Cerebellar cortex (tissue), 1 donor: ENCODE measurements at regions not wholly inside any gene's neighbourhood (a gene's known extent, or its start where the extent isn't known, plus 50 kb on each side); places are given as distances from the start of the nearest gene placed in this dataset.

Source experiments
- DNase-seq: peaks from one replicate; pipeline ENCODE4 v3.0.0-alpha.2; 2015; ENCODE audit warnings: low spot score

DNA sequence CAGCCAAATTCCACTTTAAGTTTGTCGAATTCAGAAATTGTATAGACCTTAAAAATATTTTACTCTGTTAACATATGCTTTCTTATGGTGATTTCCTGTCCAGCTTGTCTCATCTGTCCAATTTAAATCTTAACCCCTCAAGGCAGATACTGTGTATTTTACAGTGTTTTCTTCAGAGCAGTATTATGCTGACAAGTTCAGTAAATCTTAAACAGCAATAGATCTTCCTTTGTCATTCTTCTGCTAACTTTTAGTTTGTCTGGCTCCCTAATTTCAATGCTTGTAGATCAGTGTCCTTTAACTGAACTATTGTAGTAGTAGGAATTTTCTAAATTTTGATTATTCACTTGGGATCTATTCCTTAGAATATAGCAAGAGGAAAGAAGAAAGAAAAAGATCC, 52.8 kb upstream of the MEIS1 start:
- no peak for DNase-seq

DNA sequence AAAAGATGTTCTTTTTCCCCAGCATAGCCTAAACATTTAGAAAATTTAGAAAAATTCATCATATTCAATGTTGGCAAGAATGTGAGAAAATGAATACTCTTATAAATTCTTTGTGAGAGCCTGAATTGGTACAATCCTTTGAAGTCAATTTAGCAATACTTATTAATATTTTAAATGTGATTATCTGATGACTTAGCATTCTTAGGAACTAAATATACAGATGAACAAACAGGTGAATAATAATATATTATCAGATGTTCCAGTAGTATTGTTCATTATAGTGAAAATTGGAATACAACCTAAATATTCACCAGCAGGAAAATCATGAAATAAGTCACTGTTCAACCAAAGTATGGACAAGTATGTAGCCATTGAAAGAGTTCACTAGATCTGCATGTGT, 55.5 kb upstream of the MEIS1 start:
- no peak for DNase-seq

DNA sequence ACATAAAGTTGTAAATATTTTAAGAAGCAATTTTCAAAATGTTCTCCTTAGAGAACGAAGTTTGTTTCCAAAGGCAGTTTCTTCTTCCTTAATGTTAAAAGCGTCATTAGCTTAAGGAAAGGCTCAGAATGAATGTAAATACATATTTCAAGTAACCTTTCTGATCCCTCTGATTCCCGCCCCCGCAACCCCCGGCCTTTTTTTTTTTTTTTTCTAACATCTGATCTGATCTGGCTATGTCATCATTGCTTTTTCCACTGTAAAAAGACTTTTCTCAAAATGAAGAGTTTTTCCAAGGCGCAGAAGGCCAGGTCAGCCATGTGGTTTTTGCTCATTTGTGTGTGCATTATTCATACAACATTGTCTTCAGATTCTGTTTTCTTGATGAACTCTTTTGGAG, 57.1 kb upstream of the MEIS1 start:
- no peak for DNase-seq

DNA sequence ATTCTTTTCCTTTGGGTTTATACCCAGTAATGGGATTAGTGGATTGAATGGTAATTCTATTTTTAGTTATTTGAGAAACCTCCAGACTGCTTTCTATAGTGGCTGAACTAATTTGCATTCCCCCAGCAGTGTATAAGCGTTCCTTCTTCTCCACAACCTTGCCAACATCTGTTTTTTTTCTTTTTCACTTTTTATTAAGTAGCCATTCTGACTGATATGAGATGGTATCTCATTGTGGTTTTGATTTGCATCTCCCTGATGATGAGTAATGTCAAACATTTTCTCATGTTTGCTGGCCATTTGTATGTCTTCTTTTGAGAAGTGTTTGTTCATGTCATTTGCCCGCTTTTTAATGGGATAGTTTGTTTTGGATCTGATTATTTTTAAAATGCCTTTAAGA, 64.1 kb upstream of the MEIS1 start:
- no peak for DNase-seq

DNA sequence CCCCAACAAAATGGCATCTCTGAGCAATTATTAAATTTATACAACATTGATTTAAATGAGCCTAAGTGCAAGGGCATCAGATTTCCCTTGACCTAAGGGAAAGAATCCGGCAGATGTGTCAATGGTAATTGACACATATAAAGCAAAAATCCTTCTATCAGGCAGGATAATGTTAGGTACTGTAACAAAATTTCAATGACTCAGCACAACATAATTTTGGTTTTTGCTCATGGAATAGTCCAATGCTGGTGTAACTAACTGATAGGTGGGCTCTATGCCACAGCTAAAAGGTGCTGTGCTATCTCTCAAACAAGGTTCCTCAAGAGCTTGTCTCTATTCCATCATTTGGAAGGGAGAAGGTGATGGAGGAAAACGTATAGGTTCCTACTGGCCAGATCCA, 68.3 kb upstream of the MEIS1 start:
- no peak for DNase-seq

DNA sequence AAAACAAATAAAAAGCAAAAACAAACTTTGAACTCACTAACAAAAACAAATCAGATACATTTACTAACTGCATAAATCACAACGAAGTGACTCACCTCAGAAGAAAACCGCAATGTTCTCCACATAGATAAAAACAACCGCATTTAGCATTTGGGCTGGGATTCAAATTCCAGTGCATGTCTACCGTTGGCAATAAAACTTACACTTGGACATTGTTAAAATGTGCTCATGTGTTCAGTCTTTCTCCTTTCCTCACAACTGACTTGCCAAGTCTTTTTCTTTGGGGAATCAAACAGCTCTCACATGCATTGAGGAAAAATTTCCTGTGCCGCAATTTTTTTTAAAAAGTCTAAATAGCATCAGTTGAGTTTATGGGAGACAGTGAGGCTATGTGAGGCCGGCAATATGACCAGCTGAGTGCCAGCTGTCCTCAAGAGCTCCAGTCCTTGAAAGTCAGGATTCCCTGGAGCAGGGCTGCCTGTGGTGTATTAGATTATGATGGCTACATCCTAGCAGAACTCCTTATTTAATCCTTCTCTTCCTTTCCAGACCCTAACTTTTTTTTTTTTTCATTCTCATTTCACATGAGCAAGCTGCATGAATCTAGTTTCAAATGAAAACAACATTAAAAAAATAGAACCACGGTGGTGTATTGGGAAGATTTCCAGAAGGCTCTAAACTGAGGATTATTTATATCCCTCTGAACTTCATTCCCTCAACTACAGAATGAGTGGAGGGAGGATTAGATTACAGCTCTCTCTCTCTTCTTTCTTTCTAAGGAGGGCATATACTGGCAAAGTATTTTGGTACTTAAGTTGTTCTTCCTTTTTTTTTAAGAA, 70.2 kb upstream of the MEIS1 start:
- no peak for DNase-seq

DNA sequence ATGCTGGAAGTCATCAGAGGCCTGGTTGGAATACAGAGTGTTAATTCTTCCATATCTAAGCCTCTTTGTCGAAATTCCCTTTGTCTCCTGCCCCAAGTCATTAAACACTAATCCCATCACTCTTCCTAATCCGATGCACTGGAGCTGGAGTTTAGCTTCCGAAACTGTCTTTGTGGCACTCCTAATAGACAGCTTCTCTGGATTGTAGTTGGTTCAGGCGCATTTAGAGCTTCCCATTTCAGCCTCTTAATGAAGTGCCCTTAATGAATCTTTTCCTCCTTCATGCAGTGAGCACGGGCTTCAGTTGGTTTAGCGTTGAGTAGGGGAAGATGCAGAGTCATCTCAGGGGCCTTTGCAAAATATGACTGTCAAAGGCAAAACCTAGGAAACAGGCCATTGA, 72.2 kb upstream of the MEIS1 start:
- DNase-seq = no peak

DNA sequence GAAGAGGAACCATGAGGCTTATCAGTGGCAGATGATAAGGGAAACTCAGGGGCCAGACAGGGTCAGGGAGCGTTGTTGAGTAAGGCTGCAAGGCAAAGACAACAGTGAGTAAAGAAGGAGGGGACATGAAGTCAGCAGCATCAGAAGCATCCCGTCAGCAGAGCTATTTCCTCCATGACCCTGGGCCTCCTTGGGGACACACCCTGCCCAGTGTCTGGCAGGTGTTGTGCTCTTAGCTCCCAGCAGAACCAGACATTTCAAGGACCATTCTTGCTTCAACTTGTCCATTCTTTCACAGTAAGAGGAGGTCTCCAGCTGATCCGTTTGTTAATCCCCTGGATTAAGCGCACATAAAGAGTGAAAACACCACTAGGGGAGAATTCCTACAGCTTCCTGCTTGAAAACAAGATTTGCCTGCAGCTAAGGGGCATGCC, 88.7 kb upstream of the MEIS1 start:
- DNase-seq = no peak

DNA sequence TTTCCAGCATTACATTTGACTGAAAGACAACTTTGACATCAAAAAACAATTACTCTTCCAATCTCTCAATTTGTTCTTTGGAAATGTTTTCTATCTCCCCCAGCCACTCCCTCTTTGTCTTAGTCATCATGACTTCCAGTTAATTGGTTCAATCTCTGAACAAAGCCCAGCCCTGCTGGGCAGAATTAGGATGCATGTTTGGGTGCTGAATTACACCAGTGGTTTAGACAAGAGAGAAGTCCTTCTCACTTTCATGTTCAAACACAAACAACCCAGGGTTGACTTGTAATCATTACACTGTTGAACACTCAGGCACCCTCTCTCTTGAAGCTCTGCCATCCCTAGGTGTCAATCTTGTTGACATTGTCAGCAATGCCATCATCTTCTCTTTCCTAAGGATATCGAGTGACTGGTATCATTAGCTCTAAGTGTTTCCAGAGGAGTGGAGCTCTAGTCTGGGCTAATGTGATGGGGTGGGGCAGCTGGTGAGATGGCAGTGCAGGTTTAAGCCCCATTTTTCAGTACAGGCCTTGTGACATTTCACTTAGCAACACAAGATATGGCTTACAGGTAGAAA, 90.8 kb upstream of the MEIS1 start:
- DNase-seq = no peak

DNA sequence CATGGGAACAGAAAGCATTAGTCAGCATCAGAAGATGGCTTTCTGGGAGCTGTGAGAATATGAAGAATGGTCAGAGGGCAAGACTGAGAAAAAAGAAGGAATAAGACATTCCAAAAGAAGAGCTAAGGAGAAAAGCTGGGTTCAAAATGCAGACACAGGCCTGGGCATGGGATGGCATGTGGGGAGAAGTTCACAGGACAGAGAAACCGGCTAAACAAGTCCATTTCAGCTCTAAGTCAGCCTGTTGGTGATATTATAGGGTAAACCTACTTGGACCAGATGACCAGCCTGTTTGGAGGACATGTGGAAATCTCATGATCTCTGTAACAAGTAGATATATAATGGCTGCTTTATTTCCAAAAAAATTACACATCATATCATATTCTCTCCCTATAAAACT, 91.7 kb upstream of the MEIS1 start:
- no peak for DNase-seq

DNA sequence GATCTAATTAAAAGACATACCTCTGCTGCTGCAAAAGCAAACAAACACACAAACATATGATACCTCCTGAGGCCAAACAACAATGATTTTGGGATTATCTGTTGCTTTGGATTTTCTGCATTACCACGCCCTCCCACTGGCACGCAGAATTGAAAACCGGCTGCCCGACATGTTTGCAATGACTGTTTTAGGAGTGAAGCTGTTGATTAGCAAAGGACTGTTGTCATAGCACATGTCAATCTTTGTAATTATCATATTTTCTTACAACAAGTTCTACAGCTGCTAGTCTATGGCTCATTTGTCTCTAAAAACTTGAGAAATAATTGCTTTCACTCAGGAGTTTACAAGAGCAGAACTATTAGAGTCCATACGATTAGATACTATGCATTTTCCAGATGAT, 94.4 kb upstream of the MEIS1 start:
- no peak for DNase-seq

DNA sequence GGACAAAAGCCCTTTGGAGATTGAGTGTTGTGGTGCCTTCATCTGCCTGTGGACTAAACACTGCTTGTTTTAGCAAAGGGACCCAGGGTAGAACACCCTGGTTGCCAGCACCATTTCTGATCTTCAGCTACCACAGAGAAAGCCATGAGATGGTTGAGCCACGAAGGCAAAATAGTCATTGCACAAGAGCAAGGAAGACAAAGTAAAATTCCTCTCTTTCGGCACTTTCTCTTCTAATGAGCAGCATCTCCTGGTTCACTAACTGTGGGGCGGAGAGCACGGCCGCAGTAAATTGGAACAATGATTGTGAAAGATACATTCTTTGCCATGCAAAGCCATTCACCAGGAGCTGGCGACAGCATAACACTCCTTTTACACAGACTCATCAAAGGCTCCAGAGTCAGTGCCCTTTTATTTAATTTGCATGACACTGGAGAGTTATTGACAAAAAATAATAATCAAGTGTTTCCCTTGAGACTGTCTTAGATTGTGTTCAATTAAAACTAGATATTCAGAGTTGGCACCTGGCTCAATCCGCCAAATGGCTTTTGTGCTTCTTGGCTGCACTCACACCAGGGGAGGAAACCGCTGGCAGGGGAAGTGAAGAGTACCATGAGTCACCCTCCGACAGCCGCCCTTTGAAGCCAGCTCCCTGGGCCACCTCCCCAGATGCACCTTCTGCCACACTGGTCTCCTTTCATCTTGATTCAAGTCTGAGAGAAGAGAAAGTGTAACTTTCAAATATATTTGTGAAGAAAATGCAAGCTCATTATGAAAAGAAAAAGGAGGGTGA, 100.5 kb upstream of the MEIS1 start:
- DNase-seq = no peak

DNA sequence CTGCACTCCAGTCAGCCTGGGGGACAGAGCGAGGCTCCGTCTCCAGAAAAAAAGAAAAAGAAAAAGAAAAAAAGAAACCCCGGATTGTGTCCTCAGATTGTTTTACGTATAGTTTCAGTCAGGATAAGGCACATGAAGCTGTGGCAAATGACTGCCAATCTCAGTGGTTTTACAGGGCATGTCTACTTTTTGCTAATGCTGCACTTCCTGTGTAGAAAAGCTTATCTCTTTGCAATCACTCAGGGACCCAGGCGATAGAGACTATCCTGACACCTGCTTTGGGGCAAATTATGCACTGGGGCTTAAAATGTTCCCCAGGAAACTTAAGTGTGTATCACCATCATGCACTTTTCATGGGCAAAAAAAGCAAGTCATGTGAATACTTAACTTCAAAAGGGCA, 103.7 kb upstream of the MEIS1 start:
- DNase-seq = no peak

DNA sequence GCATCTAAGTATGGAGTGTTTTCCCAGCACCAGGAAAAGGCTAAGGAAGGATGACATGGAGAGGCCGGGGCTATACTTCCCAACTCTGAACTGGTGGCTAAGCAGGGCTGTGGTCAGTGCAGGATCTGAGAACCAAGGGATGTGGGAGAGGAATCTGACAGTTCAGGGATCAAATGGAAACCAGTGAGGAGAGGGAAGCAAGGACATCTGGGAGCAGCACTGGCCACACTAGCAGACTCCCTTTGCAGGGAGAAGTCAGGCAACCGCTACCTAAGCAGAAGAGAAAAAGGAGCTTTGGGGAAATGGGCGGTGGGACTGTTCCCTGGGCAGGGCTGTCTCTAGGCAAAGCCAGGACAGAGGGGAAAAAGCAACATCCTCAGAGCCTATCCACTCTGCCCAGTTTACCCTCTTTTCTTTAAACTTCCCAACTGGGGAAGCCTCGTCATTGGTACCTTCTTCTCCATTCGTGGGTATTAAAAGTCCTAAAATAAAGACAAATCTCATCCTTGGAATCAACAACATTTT, 105.8 kb upstream of the MEIS1 start:
- DNase-seq = no peak

DNA sequence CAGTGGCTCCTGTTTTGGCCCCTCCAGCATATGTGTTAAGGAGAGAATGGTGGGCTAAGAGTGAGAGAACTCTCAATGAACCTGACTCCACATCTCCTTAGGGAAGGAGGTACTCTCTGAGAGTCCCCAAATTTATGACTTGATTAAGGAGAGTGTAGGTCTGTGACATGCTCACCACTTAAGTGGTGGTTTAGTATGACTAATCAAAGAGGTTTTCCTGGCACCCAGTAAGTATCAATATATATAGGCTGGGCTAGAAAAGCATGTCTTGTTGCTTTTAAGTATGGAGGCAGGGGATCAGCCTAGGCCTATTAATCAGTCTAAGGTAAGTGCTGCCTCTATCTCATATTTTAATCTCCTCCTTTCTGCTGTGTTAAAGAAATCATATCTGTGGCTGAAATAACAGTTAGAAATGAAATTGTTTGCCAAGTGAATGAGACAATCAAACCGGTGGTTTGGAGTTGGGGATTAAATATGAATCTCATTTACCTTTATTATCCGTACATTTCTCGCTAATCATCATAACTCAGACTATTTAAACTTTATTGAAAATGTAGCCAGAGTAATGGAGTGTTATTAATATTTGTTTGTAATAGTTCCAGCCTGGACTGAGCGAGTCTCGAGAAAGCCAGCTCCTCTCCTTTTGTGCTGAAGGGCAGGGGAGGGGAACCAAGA, 107.7 kb upstream of the MEIS1 start:
- no peak for DNase-seq

DNA sequence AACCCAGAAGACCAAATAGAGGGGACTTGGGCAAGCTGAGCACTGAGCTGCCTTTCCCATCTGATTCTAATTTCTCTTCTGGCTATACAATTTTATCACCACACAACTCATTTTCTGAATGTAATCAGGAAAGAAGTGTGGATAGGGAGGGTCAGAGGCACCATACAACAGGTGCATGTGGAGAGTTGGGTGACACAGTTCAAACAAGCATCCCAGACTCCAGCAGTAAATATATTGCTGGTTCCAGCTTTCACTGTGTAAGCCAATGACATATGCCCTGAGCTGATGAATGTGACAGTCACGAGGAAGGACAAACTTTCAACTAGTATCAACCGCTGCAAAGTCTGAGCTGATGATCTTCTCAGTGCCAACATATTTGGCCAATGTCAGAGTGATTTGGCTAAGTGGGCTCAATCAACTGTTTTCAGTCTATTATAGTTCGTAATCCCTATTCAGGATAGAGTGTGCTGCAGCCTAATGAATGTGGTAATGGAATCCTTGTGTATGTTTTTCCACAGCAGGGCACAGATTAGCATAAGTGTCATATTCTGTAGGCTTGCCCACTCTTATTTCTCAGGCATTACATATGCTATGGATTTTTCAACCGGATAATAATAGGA, 109.9 kb upstream of the MEIS1 start:
- no peak for DNase-seq

DNA sequence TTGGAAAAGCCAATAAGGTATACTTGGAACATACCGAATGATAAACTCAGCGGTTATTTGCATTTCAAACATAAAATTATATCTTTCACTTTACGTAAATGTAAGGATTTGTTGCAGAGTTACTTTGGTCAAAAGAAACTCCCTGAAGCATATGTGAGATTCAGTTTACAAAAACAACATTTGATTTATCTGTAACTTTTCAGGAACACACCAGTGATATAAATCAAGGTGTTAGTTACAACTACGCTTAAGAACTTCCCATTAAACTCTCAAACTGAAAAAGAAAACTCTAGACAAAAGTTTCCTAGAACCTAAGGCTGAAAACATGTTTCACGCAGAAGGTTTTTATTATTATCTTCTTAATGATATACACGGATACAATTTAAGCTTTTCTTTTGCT, 110.6 kb upstream of the MEIS1 start:
- DNase-seq = no peak

DNA sequence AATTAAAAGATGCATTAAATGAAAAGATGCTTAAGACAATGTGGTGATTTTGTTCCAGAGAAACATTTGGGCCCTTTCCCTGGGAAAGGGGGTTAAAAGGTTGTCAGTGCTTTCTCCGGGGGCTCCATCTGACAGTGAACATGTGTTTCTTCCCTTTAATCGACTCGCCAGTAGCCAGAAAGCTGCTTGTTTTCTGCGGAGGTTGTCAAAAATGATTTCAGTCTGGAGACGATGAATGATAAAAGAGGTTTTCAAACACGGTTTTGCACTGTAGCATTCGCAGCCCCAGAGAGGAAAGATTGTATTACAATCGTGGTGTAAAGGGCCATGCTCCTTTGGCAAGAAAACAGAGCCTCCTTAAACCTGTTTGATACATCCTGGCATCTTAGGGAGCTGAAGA, 111.5 kb upstream of the MEIS1 start:
- no peak for DNase-seq

DNA sequence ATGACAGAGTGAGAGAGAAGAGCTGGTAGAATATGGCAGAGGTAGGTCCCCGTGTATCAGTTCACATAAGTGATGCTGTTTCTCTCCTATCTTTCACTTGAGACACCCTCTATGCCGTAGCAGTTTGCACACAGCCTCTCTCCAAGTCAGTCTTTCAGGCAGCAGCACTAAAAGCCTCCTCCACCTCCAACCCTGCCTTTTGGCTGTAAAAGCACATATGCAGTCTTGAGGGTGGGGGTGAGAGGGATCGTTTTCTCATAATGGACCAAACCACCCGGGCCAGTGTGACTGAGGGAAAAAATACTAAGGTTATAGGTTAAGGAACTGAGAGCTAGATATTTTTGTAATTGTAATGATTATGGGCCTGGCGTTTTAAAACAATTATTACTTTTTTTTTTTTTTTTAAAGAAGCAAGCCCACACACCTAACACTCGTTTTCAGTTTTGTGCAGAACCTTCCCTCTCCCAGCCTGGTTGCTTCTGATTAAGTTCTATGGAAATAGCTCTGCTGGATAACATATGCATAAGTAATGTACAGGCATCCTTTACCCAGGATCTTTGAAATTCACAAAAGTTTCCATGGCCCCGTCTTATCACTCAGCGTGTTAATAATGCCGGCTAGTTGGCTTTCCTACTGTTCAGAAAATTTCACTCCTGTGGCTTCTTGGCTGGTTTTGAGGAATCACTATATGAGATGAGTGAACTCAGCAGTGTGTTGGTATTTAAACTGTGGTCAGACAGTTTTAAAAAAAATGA, 112.2 kb upstream of the MEIS1 start:
- DNase-seq = no peak

DNA sequence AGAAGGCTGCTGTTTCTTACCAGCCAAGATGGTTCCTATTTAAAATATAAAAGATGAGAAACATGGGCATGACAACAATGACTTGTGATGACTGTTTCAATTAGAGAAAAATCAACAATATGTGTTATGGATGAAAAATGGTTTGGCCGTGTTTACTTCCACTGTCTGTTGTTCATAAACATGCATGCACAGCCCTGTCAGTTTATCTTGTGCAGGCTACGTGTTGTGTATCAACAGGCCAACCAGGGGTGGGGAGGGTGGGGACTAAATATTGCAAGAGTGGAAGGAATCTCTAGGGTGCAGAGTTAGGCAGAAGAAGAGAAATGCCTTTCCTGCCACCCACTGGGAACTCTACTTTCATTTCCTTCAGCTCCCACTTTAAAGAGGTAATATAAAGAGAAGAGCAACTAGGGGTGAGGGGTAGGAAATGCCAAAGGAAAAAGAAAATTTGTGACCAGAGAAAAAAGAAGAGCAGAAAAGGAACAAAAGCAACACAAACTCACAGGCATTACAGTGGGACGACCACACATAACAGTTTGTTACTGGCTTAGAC, 116.8 kb upstream of the MEIS1 start:
- no peak for DNase-seq
